GM21528 (cell line): ENCODE measurements at regions not wholly inside any gene's neighbourhood (a gene's known extent, or its start where the extent isn't known, plus 50 kb on each side); places are given as distances from the start of the nearest gene placed in this dataset.

Source experiments
- ATAC-seq: cut with Tn5 transposase; IDR thresholded peaks from one replicate; pipeline ENCODE4 v1.9.1; 2021; ENCODE audit warnings: mild to moderate bottlenecking, moderate library complexity; ENCODE audit not compliant: unreplicated experiment, low FRiP score

DNA sequence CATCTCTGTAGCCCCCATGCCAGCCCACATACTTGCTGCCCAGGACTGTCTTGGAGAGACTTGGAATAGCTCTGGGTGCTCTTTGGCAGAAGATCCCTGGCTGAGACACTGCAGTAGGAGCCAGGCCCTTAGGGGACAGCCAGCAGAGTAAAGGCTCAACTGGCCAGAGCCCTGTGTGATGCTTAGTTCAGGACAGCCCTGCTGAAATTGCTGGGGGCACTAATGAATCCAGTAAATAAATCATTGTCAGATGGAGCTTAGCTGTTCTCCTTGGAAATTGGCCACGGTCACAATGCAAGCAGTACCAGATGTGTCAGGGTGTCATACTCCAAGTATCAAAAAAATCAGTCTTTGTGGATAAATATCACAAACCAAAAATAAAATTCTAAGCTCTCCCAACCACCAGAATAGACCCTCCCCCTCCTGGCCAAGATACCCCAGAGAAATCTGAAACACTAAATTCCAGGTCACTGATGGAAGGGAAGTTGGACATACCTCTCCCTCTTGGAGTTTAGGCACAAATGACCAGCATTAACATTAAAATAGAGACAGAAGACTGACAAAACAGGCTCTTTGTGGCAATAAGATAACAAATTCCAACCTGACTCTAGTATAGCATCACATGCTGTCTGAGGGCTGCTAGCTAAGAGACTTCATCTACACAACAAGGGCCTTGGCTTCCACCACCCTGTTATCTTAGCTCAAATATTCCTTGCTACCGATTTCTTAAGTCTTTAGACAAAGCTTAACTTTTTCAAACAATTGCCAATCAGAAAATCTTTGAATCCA is 83.2 kb upstream of the DNAH14 start:
- ATAC-seq = no peak

DNA sequence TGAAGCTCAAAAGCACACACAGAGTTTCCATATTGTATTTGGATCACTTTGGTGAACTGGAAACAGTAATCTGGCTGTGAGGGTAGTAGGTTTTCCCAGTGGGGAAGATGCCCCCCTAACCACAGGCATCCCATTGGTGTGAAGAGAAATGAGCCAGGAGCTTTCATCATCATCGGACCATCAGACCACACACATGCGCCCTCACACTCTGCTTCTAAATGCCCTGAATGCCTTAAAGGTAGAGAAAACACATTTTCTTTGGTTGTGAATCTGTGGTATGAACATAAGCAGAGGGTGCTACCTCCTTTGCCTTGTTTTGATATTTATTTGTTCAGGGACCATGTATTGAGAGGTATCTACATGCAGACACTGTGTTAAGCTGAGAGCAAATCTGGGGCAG is 79.0 kb upstream of the DNAH14 start:
- no peak for ATAC-seq

DNA sequence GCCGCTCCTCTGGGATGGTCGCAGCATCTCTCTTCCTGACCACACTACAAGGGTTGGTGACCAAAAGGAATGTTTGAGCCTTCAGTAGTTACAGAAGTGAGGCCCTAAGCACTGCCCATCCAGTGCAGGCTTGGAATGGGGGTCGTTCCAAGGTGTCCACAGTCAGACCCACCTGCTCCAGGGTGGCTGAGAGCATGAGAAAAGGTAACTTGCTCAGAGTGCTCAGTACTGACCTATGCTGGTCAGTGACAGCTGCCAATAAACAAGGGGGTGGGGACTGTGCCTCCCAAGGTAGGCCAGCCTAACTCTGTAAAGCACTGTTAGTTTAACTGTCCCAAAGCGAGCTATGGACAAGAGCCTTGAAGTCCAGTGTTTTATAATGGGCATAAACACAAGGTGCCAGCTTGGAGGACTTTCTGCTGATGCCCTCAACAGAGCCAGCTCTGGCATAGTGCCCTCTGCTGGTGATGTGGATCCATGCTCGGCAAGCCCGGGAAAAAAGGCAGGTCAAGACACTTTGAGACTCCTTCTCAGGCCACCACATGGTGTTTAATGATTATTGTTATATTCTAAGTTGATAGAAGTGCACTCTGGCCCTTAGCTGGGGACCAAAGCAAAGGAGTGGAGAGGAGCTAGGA is 78.1 kb upstream of the DNAH14 start:
- peak; percentile 56 for ATAC-seq

DNA sequence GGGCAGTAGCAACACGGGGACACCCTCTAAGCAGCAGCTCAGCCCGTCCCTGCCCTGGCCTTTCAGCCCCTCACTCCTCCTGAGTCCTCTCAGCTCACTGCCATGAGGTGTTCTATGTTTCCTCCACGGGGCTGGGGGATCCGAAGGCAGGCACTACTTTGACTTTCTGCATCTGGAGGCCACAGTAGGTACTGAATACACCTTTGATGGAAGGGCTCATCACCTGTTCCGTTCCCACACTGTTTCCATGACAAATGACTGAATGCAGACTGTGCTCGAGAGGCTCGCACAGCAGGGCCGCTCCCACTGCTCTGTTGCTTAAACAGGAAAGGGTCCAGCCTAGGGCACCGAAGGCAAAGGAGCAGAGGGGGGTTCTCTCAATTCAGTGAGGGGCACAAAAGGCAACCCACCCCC is 77.6 kb upstream of the DNAH14 start:
- ATAC-seq = peak; percentile 29

DNA sequence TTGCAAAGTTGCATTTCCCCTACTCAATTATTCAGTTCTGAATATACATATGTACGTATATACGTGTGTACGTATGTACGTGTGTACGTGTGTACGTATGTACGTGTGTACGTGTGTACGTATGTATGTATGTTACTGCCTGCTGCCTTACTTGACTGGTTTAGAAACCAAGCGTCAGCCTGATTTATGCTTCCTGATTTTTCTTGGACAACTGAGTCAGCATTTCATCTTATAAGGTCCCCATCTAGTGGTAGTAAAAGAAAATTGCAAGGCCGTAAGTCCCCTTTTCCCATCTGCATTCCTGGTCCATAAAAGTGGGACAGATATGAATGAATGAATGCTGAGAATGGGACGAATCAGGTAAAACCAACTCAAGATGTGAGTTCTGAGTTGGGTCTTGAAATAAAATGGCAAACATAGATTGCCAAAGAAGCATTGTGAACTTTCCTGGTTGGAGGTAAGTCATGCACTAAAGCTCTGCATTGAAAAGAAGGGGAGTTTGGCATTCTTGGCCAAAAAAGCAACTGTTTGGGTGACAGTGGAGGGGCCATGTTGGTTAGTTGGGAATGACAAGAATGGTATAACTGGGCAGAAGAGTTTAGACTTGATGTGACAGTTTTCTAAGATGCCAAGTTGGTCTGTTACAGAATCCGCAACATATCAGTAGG is 76.4 kb upstream of the DNAH14 start:
- ATAC-seq = no peak

DNA sequence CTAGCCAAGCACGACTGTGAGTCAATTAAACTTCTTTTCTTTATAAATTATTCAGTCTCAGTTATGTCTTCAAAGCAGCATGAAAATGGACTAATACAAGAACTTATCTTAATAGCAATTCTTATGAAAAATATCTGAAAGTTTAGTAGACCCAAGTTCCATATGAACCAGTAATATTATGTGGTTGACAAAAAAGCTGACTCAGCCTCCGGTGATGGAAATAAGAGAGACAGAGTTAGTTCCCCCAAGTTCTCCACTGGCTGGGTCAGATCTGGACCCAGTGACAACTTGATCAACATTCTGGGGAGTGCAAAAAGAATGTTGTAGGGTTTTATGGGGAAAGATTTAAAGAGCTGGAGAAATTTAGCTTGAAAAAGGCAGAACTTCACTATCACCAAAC is 72.5 kb upstream of the DNAH14 start:
- no peak for ATAC-seq

DNA sequence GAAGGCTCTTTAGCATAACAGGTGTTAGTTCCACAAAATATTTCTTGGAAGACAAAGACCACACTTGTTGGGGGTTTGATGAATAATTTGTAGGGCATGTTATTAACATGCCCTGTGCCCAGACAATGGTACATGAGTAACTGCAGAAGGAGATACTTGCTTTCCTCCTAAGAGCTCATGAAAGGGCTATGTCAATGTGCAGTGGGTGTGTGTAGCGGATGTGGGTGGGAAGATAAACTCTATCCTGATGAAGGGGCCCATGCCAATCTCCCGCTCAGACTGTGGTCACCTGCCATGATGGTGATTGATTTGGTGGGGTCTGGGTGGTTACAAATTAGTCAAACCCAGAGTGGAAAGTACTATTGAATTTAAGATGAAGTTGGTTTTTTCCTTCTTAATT is 69.8 kb upstream of the DNAH14 start:
- no peak for ATAC-seq

DNA sequence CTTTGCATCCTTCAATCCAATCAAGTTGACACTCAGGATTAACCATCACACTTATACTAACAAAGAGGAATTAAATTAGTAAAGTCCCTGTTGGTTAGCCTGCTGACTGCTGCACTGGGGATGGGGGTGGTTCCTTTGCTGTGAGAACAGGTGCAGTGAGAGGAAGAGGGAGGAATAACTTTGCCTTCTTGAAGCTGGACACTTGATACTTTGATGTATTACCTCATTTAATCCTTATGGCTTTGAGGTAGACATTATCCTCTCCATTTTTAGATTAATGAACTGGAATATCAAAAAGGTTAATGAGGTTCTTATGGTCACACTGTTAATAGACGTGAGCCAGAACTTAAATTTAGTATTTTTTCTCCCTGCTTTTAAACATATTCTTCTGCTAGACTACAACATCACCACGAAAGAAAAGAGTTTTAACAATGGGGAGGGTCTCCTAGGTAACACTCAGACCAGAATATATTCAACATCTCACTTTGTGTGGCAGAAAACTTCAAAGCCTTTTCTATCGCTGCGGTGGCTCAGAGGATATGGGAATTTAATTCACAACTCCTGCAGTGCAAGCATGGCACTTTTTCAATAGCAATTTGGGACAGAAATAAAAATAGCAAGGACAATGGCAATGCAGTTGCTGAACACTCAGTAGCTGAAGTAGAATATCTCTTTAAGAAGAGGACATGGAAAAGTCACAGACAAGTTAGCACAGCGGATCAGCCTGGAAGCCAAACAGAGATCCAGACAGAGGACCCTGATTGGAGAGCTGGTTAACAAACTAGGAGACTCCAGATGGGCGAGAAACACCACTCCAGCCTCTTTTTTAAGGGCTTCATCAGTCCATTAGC is 68.8 kb upstream of the DNAH14 start:
- no peak for ATAC-seq

DNA sequence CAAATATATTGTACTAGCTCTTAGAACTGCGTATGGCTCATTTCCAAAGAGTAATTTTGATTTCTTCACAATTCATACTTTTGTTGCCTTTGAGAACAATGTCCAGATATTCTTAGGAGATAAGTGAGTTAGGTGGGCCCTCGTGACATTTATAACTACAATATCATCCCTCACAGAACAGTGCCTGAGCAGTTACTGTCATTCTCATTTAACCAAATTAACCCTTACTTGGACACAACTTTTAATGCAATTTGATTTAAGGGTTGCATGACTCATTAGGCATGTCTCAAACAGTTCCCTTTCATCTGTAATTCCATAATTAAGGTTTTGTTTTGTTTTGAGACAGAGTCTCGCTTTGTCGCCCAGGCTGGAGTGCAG is 68.1 kb upstream of the DNAH14 start:
- no peak for ATAC-seq

DNA sequence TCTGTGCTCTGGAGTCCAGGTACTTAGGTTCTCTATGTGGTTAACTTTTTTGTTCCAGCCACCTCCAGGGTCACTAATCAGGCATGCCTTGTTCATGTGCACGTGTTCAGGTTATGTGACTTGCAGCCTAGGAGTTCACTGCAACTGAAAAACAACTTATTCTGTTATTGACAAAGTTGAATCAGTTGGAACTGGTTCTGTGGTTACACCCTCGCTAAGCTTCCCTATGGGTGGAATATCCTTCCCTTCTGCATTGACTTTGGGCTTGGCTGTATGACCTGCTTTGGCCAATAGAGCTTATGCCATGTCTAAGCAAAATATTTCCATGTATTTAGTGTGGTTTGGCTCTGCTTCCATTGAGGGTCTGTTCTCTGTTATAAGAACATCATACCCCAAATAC is 66.0 kb upstream of the DNAH14 start:
- ATAC-seq = no peak

DNA sequence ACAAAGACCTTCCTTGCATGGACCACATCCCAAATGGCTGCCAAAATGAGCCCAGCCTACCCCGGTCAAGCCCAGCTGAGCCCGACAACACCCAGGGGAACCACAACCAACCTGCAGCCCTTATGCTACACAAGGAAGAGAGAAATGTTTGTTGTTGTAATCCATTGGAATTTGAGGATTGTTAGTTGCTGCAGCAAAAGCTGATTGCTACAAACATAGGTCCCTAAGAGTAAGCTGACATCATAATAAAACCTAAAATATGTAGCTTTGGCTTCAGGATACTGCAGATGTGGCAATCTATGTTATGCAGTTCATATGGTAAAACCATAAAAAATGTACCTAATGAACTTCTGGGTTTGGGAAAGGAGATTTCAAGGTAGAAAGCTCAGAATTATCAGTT is 65.5 kb upstream of the DNAH14 start:
- no peak for ATAC-seq

DNA sequence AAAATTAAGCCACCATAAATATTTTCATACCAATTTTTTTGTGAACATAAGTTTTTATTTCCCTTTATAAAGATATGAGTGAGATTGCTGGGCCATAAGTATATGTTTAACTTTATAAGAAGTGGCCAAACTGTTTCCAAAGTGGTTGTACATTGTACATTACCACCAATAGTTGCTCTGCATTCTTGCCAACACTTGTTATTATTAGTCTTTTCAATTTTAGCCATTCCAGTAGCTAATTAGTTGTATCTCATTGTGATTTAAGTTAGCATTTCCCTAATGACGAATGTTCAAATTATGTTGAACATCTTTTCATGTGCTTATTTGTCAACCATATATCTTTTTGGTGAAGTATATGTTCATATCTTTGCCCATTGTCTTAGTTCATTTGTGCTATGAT is 64.0 kb upstream of the DNAH14 start:
- ATAC-seq = no peak

DNA sequence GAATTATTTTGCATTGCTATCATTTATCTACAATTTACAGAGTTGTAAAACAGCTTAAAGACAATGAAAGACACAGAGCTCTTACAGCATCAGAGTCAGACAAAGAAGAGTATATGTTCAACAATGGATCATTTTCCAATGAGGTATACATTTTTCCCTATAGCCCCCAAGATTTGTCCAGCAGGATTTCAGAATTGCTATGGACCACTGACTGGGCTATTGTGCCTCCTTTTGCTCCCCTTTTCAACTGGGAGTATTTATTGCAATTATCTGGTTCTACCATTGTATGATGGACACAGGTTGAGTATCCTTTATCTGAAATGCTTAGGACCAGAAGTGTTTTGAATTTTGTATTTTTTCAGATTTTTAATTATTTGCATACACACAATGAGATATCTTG is 62.5 kb upstream of the DNAH14 start:
- no peak for ATAC-seq

DNA sequence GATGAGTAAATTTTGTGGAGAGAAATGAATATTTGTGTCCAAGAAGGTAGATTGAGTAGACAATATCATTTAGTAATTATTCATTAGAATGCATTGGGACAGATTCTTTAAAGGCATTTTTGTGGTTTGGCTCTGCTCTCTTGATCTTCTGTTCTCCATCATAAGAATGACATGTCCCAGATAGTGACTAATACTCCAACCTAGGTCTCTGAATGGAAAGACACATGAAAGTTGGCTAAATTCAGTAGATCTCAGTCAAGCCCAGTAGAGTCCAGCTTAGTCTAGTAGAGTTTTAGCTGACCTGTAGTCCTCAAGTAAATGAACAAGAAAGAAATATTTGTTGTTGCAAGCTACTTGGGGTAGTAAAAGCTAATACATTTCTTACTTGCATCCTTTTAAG is 61.8 kb upstream of the DNAH14 start:
- ATAC-seq = no peak

DNA sequence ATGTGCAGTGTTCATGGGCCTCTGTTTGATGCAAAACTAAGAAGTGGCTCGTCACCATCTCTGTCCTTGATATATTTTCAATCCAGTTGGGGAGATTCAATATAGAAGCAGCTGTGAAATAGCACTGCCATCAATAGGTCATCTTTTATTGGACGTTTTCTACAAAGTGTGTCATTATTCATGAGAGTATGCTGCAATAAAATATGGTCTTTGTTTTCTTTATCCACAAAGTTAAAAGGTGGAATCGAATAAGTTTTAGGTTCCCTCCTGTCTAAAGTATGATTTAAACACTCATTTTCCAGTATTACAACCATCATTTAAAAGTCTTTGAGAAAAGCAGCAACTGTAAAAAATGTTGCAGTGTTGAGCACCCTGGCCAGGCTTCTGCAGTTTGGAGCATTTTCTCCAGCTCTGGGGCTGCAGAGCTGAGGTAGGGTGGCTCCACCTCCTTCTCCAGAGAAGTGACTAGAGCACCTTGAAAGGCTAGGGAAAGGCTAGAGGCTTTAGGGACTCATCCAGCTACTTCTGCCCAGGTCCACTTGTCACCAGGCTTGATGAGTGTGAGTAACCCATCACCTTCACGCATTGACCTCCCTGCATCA is 56.5 kb upstream of the DNAH14 start:
- no peak for ATAC-seq

DNA sequence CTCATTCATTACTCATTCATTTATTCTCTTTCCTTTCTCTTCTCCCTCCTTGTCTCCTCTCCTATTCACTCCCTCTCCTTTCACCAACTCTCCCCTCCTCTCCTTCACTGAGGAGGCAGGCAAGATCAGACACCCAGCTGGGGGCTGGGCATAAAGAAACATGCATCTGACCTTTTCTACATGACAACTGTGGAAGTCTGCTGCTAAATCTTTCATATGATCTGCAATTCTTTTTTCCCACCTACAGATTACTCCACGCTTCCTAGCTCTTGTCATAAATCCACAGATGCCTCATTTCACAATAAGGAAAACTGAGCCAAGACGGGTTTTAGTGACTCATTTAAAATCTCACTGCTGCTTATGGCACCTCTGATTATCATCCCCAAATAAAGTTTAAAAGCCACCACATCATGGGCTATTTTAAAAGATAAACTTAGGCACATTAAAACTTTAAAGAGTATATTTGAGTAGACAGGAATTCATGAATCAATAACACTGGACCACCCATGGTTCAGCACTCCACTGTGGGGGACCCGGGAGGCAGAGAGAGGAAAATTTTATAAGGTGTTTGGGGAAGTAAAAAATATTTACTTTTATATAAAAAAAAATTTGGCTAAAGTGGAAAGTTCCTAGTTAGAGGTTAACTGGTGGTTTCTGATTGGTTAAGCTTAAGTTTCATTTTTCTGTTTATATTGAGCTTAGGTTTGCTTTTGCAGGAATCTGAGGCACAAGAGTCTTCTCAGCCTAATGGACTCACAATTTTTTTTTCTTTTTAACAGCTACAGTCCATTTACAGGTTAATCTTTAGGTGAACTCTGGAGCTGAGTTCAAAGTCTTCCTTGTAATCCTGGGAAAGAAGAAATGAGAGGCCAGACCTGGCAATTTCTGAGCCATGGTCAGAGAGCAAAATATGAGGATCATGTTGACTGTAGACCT is 55.8 kb upstream of the DNAH14 start:
- no peak for ATAC-seq

DNA sequence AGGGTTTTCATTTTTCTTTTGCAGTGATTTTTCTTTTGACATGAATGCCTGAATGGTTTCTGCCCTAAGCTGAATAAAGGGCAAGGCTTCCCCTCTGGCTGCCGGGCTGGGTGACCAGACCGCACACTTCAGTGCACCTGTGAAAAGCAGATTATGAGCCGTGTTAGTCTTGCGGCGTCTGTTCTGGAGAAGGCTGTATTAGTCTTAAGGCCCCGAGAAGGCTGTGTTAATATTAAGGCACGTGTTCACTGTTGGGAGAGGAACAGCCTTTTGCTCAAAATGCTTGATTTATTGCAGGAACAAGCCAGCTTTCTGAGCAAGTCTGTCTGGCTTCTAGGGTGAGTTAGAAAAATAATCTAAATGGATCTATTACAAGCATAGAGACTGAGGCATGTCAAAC is 54.7 kb upstream of the DNAH14 start:
- no peak for ATAC-seq

DNA sequence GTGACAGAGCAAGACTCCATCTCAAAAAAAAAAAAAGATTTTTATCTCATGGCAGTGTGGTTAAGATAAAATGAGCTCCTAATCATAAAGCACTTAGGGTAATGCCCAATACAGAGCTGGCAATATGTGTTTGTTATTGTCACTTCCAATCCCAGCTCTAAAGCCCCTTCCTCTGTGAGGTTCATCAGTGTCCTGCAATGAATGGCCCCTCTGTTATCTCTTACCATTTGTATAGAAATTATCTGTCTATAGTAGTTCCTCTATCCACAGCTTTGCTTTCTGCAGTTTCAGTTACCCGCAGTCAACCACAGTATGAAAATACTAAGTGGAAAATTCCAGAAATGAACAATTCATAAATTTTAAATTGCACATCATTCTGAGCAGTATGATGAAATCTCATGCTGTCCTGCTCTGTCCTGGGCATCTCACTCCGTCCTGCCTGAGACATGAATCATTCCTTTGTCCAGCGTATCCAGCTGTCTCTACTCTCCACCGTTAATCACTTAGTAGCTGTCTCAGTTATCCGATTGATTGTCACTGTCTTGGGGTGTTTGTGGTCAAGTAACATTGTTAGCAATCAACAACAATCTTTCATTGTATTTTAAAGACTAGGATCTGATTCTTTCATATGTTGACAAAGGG is 50.2 kb upstream of the DNAH14 start:
- ATAC-seq = no peak
